GM12872 (cell line): ENCODE measurements at regions not wholly inside any gene's neighbourhood (a gene's known extent, or its start where the extent isn't known, plus 50 kb on each side); places are given as distances from the start of the nearest gene placed in this dataset.

ENCODE experiments used
- TF ChIP-seq, protein P1 (sequence below): IDR thresholded peaks from 3 replicates; pipeline ENCODE4 v1.5.1; 2011; ENCODE audit warnings: low read depth, mild to moderate bottlenecking, low read length, moderate library complexity; ENCODE audit not compliant: insufficient read depth

DNA sequence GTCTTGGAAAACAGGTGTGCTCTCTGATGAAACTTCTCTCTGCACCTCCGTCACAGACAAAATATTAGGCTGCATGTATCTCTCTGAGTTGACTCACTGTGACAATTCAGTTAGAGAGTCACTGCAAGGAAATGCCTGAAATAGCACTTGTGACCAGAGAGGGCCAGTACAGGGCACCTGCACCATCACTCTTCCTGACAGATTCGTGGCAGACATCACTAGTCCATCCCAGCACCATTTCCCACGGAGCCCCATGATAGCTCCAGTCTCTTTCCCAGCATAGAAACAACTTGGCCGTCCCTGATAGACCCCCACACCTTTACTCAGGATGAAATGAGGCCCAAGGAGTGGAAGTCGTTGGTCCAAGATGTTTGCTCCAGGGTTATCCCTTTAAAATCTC, 73.3 kb upstream of the ISX start:
- TF ChIP-seq, protein P1, sequence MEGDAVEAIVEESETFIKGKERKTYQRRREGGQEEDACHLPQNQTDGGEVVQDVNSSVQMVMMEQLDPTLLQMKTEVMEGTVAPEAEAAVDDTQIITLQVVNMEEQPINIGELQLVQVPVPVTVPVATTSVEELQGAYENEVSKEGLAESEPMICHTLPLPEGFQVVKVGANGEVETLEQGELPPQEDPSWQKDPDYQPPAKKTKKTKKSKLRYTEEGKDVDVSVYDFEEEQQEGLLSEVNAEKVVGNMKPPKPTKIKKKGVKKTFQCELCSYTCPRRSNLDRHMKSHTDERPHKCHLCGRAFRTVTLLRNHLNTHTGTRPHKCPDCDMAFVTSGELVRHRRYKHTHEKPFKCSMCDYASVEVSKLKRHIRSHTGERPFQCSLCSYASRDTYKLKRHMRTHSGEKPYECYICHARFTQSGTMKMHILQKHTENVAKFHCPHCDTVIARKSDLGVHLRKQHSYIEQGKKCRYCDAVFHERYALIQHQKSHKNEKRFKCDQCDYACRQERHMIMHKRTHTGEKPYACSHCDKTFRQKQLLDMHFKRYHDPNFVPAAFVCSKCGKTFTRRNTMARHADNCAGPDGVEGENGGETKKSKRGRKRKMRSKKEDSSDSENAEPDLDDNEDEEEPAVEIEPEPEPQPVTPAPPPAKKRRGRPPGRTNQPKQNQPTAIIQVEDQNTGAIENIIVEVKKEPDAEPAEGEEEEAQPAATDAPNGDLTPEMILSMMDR = no peak

DNA sequence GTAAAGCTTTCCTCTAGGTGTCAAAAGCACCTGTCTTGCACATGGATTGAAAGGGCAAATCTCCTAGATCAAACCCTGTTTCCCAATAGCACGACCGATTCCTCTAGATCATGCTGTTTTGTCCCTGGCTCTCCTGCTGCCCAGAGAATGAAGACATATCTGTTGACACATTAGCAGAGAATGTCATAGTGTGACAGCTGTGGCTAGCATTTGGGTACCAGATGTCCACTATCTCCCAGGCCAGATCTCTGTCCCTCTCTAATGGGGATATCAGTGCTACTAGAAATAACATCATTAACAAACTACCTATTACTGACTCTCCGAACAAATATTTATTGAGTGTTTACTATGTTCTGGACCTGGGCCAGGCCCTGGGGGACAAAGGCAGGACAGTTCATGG, 72.4 kb upstream of the ISX start:
- TF ChIP-seq, protein P1 = no peak

DNA sequence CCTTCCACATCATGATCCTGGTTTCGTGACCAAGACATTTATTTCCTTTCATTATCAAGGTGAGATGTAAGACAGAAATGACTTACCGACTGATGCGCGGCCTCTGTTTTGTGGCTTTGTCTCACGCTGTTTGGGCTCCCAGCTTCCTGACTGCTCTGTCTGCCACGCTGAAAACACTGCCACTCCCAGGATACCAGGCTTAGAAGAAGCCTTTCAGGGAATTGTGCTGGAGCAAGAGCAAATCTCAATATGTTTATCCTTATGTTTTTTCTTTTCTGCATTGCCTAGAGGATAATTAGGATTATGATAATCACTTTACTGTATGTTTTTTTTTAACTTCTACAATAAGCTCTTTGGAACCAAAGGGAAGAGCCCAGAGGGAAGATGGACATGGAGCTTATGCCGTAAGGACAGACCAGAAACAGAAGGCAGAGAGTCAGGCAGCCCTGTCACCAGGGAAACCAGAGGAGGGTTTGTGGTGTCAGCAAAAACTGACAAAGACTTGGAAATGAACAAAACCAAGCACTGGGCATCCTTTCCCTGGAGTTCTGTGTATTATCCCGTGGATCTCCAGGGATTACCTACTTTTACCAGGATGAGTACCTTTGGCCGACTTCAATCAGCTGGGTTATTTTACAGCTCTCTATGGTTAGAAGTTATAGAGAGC, 68.2 kb upstream of the ISX start:
- TF ChIP-seq, protein P1 = no peak

DNA sequence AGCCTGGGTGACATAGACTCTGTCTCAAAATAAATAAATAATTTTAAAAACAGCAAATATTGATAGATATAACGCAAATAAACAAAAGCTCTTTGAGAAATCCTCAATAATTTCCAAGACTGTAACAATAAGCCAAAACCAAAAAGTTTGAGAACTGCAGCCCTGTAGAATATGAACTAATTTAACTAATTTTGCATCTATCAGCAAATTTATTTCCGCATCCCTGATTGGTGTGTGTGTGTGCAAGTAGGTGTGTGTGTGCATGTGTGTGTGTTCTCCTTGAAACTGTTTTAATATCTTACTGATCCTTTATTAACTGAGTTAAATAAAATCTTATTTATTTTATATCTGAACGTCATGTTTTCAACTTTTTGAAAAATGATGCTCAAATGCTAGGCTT, 67.0 kb upstream of the ISX start:
- TF ChIP-seq, protein P1 = no peak

DNA sequence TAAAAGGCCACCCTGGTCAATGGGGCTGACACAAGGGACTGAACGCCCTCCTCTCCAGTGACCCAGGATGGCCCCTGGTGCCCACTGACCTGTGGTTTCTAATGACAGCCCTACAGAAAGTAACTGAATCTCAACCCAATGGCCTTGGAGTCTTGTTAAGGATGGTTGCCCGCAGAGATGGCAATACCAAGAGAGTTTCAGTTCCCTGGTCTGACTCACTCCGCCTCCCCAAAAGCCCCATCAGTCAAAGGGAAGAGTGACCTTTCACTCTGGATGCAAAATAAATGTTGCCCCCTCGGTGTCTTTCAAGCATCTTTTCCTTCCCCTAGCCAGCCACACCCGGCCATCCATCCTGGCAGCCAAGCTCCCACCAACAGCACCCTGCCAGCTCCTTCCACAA, 57.7 kb upstream of the ISX start:
- TF ChIP-seq, protein P1 = no peak

DNA sequence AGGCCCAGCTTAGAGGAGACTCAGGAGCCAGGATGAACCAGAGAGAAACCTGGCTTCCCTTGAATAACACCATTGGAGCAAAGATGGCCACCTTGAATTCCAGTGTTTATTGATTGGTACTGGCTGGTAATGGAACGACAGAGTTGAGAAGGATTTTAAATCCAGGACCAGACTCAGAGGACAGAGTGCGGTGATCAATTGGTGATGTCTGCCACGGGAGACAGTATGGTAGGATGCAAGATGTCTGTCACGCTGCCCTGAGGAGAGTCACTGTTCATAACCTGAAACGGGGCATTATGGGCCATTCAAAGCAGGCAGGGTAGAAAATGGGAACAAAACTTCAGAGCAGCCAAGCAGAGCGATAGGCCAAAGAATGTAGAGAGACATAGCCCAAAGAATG, 55.4 kb upstream of the ISX start:
- TF ChIP-seq, protein P1 = no peak

DNA sequence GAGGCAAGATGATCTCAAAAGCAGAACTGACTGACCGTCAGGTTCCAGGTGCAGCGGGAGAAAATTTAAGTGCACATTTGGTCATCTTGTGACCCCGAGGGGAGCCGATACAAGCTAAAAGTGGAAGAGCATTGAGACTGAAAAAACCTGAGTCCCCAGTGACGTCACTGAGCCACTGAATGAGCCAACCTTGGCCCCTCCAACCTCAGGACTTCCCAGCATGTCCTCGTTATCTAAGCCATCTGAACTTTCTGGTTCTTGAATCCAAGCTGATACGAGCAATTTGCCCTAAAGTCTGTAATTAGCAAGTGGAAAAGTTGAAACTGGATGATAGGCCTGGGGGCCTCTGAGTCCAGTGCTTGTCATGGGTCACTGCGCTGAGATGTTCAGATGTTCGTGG, 51.1 kb upstream of the ISX start:
- TF ChIP-seq, protein P1 = no peak
